Large intestine (tissue), 3 donors: ENCODE measurements at regions not wholly inside any gene's neighbourhood (a gene's known extent, or its start where the extent isn't known, plus 50 kb on each side); places are given as distances from the start of the nearest gene placed in this dataset.
"Not testable (repeated sequence)": the region's sequence is repeated elsewhere in the genome, so short reads cannot be mapped to it uniquely, and the experiment has no call there.

Experiments used
- DNase-seq, 2 donors: peaks; one replicate each; pipeline versions ENCODE4 v3.0.0 to v3.0.0-alpha.2; 2013
- H3K27ac ChIP-seq: one replicate; pipeline ENCODE4 v1.5.1; 2013; ENCODE audit warnings: low read length
- H3K27me3 ChIP-seq: 2 replicates; pipeline ENCODE4 v1.6.1; 2013; ENCODE audit warnings: low read length; ENCODE audit not compliant: control insufficient read depth, insufficient read depth
- H3K36me3 ChIP-seq: 2 replicates; pipeline ENCODE4 v1.6.1; 2013; ENCODE audit warnings: low read length; ENCODE audit not compliant: control insufficient read depth, insufficient read depth
- H3K4me1 ChIP-seq: one replicate; pipeline ENCODE4 v1.6.1; 2013; ENCODE audit warnings: low read length; ENCODE audit not compliant: control insufficient read depth, insufficient read depth
- H3K4me3 ChIP-seq: one replicate; pipeline ENCODE4 v1.5.1; 2013; ENCODE audit warnings: low read length
- H3K9me3 ChIP-seq: one replicate; pipeline ENCODE4 v1.6.1; 2013; ENCODE audit warnings: mild to moderate bottlenecking, low read depth, low read length, moderate library complexity; ENCODE audit not compliant: control insufficient read depth
- WGBS: methylation state at CpG from one replicate; pipeline ENCODE4 v1.1.5; 2013; ENCODE audit warnings: low lambda C conversion rate; ENCODE audit not compliant: insufficient coverage; 5-methylcytosine and 5-hydroxymethylcytosine counted together

DNA sequence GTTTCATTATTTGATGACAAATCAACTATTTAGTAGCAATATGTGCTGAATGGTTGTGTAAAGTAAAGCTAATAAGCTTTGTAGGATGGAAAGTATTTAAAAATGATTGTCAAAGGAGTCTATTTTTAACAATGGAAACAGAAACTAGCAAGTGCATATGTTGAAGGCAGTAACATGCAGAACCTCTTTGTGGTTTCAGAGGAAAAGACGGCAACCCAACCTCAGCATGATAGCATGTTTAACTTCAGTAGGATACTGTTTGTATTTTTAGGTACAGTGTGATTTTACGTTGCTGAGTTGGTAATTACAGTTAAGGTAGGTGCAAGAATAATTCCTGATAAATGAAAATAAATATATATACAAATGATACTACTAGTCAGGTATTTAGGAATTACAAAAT, 545.4 kb downstream of the CDY1 start:
- no CpG with 5 or more reads among the region's 2 CpGs for WGBS

GRCh38 chrY:26179326-26179725, 557.4 kb downstream of the CDY1 start:
- not testable (repeated sequence) for H3K27ac ChIP-seq, H3K9me3 ChIP-seq, H3K36me3 ChIP-seq, H3K27me3 ChIP-seq, DNase-seq, H3K4me3 ChIP-seq, H3K4me1 ChIP-seq
- WGBS, result no CpG with 5 or more reads among the region's 6 CpGs

More for the DNA sequence above, 545.4 kb downstream of the CDY1 start:
- not testable (repeated sequence) for H3K4me1 ChIP-seq, H3K27ac ChIP-seq, H3K27me3 ChIP-seq, H3K9me3 ChIP-seq, DNase-seq, H3K4me3 ChIP-seq, H3K36me3 ChIP-seq

DNA sequence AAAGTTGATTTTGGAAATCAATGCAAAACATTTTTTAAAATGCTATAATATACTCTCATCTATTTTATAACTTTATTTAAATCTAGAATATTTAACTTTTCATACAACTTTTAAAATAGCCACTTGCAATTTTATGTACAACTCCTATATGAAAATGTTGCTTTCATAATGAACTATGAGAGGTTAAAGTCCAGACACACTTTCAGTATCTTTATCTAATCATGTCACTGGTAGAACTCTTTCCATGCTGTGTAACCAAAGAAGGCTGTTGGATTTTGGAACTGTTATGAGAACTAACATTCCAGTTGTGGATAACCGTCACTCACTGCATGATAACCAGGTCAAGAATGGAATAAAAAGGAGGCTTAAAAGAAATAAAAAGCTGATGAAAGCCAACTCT, 603.1 kb downstream of the CDY1 start:
- not testable (repeated sequence) for H3K36me3 ChIP-seq, H3K4me1 ChIP-seq, H3K4me3 ChIP-seq, H3K27ac ChIP-seq, H3K9me3 ChIP-seq, H3K27me3 ChIP-seq, DNase-seq
- no CpG with 5 or more reads among the region's 1 CpG for WGBS

- WGBS, result no CpG with 5 or more reads among the region's 1 CpG
- H3K27me3 ChIP-seq, H3K27ac ChIP-seq, H3K4me1 ChIP-seq, H3K4me3 ChIP-seq, DNase-seq, H3K36me3 ChIP-seq, H3K9me3 ChIP-seq: not testable (repeated sequence)
Observed at GRCh38 chrY:26225468-26225867, 603.6 kb downstream of the CDY1 start.

- not testable (repeated sequence) for H3K27ac ChIP-seq, DNase-seq, H3K27me3 ChIP-seq, H3K4me3 ChIP-seq, H3K36me3 ChIP-seq, H3K9me3 ChIP-seq, H3K4me1 ChIP-seq
- no CpG with 5 or more reads among the region's 5 CpGs for WGBS
Observed at GRCh38 chrY:26240944-26241343, 619.0 kb downstream of the CDY1 start.

- H3K9me3 ChIP-seq, H3K4me3 ChIP-seq, H3K4me1 ChIP-seq, DNase-seq, H3K27ac ChIP-seq, H3K27me3 ChIP-seq, H3K36me3 ChIP-seq: not testable (repeated sequence)
Observed at GRCh38 chrY:26254262-26254661, 632.3 kb downstream of the CDY1 start.

- DNase-seq, H3K27me3 ChIP-seq, H3K4me3 ChIP-seq, H3K27ac ChIP-seq, H3K36me3 ChIP-seq, H3K9me3 ChIP-seq, H3K4me1 ChIP-seq: not testable (repeated sequence)
- WGBS, result no CpG with 5 or more reads among the region's 3 CpGs
Observed at GRCh38 chrY:26265449-26265848, 643.5 kb downstream of the CDY1 start.

DNA sequence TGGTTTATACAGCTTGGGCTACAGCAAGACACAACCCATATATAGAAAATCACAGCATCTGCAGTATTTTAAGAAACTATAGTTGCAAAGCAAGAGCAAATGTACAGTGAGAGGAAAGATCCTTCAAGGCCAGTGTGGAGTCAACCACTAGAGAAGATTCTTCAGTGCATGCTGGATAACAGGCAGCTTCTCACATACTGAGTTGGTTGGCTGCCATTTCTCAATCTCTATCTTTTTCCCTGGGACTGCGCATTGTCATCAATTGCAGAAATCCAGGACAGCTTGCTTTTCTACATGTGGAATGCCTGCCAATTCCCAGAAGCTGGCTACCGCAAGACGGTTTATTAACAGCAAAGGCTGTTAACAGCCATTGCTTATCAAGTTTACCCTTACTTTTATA, 646.5 kb downstream of the CDY1 start:
- H3K27me3 ChIP-seq, DNase-seq, H3K4me3 ChIP-seq, H3K36me3 ChIP-seq, H3K9me3 ChIP-seq, H3K4me1 ChIP-seq, H3K27ac ChIP-seq: not testable (repeated sequence)
- no CpG with 5 or more reads among the region's 3 CpGs for WGBS

DNA sequence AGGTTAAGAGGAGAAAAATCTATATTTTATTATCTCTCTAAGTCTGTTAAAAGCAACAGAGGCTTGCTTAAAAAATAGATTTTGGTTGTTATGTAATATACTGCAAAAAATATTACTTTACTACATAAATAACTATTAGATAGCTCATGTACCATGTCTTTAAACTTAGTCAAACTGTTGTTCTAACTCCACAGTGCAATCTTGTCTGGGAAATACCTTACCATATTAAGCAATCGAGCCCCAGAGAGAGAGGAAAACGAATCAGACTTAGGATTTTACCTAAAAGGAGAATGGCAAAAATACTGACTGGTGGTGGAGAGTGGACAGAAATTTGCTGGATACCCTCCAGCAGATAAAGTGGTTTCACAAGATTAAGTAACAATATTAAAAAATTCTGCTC, 647.0 kb downstream of the CDY1 start:
- H3K36me3 ChIP-seq, H3K9me3 ChIP-seq, H3K4me1 ChIP-seq, H3K4me3 ChIP-seq, DNase-seq, H3K27ac ChIP-seq, H3K27me3 ChIP-seq: not testable (repeated sequence)
- no CpG with 5 or more reads among the region's 2 CpGs for WGBS

DNA sequence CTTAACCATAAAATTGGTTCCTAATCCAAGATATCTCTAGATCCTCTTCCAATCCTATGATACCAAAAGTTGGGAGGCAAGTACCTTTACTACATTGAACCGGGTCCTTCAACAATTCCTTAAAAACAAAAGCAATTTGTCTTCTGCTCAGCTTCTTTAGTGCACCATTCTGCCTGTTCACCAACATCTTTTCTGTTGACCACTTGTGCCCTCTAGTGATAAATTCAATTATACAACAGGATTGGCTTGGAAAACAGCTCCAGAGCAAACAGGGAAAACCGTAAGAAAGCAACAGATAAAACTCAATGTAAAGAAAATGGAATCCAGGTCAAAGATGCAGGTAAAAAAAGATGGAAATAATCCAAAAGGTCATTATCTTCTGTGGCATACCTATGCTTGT, 651.2 kb downstream of the CDY1 start:
- H3K4me1 ChIP-seq, H3K27me3 ChIP-seq, H3K27ac ChIP-seq, H3K4me3 ChIP-seq, H3K9me3 ChIP-seq, DNase-seq, H3K36me3 ChIP-seq: not testable (repeated sequence)
- no CpG with 5 or more reads among the region's 2 CpGs for WGBS

GRCh38 chrY:26306046-26306445, 684.1 kb downstream of the CDY1 start:
- H3K9me3 ChIP-seq, H3K27ac ChIP-seq, H3K27me3 ChIP-seq, H3K4me3 ChIP-seq, H3K36me3 ChIP-seq, H3K4me1 ChIP-seq, DNase-seq: not testable (repeated sequence)
